ENCODE measurements at regions not wholly inside any gene's neighbourhood (a gene's known extent, or its start where the extent isn't known, plus 50 kb on each side); places are given as distances from the start of the nearest gene placed in this dataset.
A peak's percentile ranks its signal among the peaks of the same experiment; 100 is the strongest.

DNA sequence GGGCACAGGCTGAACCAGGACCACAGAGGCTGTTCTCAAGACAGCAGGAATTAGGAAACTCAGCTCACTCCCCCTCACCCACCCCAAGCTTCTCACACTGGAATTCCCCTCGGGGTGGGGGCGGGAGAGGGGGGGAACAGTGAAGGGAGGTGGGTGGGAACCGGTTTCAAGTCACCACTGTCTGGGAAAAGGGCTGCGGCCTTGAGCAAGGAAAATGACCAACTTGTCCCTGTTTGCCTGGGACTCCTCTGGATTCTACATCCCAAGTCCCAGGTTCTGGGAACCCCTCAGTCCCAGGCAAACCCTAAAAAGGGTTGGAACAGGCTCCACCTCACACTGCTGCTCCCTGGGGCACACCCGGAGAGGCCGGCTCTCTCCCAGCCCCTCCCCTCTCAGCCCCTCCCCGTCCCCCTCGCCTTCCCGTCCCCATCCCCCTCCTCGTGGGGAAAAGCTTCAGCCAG is 230.7 kb downstream of the TFAP2C start:
- no peaks in the 10 kb centered on the region for H3K36me3 Mint-ChIP-seq (ENCODE audit: low read depth)
- no peak overlapping the region for H3K27ac Mint-ChIP-seq
- H3K9me3 Mint-ChIP-seq, result no peaks in the 10 kb centered on the region
- no peak overlapping the region for H3K9ac ChIP-seq (ENCODE audit: extremely low read depth, low read length, poor library complexity, severe bottlenecking)
- peaks cover 39% of the 10 kb centered on the region for H3K27me3 Mint-ChIP-seq (ENCODE audit: insufficient read depth)
- peaks cover 5% of the 10 kb centered on the region for H3K4me1 Mint-ChIP-seq
- peak; percentile 68 for DNase-seq
- 0 to 33% methylated on average over 1 to 6 of the region's 10 CpGs for WGBS, 2 experiments (ENCODE audit: insufficient coverage in 1 of 2, insufficient read length in 1 of 2)
- no peak overlapping the region for H3K27ac ChIP-seq (ENCODE audit: low read depth, low read length)
- TF ChIP-seq, protein P1, sequence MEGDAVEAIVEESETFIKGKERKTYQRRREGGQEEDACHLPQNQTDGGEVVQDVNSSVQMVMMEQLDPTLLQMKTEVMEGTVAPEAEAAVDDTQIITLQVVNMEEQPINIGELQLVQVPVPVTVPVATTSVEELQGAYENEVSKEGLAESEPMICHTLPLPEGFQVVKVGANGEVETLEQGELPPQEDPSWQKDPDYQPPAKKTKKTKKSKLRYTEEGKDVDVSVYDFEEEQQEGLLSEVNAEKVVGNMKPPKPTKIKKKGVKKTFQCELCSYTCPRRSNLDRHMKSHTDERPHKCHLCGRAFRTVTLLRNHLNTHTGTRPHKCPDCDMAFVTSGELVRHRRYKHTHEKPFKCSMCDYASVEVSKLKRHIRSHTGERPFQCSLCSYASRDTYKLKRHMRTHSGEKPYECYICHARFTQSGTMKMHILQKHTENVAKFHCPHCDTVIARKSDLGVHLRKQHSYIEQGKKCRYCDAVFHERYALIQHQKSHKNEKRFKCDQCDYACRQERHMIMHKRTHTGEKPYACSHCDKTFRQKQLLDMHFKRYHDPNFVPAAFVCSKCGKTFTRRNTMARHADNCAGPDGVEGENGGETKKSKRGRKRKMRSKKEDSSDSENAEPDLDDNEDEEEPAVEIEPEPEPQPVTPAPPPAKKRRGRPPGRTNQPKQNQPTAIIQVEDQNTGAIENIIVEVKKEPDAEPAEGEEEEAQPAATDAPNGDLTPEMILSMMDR (conservative IDR thresholded peaks at IDR 0.05), result no peak
- no peaks in the 10 kb centered on the region for H3K9me3 ChIP-seq (ENCODE audit: control insufficient read depth, low read length)
- H3K36me3 ChIP-seq (ENCODE audit: control insufficient read depth, insufficient read depth, low read length), result no peaks in the 10 kb centered on the region
- H3K4me3 Mint-ChIP-seq, result no peak overlapping the region
- no peak overlapping the region for H3K4me3 ChIP-seq (ENCODE audit: low read length)
- no peaks in the 10 kb centered on the region for H3K4me1 ChIP-seq (ENCODE audit: control insufficient read depth, insufficient read depth, low read length)
- peaks cover 17% of the 10 kb centered on the region for H3K27me3 ChIP-seq (ENCODE audit: control insufficient read depth, insufficient read depth, low read length, poor library complexity, severe bottlenecking)

DNA sequence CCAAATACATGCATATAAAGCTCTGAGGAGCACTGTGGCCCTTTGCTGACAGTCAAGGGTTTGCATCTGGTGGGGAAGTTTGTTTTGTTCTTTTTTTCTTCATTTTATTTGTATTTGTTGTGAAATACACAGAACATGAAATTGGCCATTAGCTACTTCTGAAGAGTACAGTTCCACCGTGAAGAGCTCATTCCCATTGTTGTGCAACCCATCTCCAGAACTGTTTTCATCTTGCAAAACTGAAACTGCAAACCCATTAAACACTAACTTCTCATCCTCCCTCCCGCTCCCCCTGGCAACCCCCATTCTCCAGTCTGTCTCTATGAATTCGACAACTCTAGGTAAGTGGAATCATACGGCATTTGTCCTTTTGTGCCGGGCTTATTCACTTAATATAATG is 231.3 kb downstream of the TFAP2C start:
- Histone ChIP-seq H3K4me1 (ENCODE audit: control insufficient read depth, insufficient read depth, low read length) (no peaks in the 10 kb centered on the region), H3K27ac (ENCODE audit: low read depth, low read length) (no peak overlapping the region), H3K9me3 (ENCODE audit: control insufficient read depth, low read length) (no peaks in the 10 kb centered on the region), H3K4me3 (ENCODE audit: low read length) (no peak overlapping the region), H3K9ac (ENCODE audit: extremely low read depth, low read length, poor library complexity, severe bottlenecking) (no peak overlapping the region), H3K36me3 (ENCODE audit: control insufficient read depth, insufficient read depth, low read length) (no peaks in the 10 kb centered on the region), H3K27me3 (ENCODE audit: control insufficient read depth, insufficient read depth, low read length, poor library complexity, severe bottlenecking) (peaks cover 17% of the 10 kb centered on the region)
- Mint-ChIP-seq H3K4me1 (peaks cover 5% of the 10 kb centered on the region), H3K9me3 (no peaks in the 10 kb centered on the region), H3K27ac (no peak overlapping the region), H3K36me3 (ENCODE audit: low read depth) (no peaks in the 10 kb centered on the region), H3K4me3 (no peak overlapping the region), H3K27me3 (ENCODE audit: insufficient read depth) (peaks cover 43% of the 10 kb centered on the region)
- TF ChIP-seq, protein P1 (conservative IDR thresholded peaks at IDR 0.05), result no peak
- 73 to 86% methylated on average over 5 of the region's 5 CpGs for WGBS, 2 experiments (ENCODE audit: insufficient coverage in 1 of 2, insufficient read length in 1 of 2)
- no peak for DNase-seq

DNA sequence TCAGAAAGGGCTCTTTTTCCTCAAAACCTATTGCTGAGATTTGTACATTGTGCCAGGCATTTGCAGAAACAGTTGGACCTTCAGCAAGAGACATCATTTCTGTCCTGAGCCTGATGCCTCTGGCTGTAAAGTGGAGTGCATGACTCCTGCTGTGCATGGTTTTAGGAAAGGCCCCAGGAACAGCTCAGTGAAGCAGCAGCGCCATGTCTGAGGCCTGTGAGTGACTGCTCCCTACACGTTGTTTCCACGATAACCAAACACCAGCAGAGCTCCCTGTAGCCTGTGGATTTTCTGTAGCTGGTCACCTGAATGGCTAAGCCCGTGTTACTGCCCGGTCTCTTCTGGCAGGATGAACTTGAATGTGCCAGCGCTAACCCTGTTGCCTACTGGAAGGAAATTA is 232.5 kb downstream of the TFAP2C start:
- peaks cover 41% of the 10 kb centered on the region for H3K27me3 Mint-ChIP-seq (ENCODE audit: insufficient read depth)
- TF ChIP-seq, protein P1 (conservative IDR thresholded peaks at IDR 0.05), result no peak
- no peak overlapping the region for H3K9ac ChIP-seq (ENCODE audit: extremely low read depth, low read length, poor library complexity, severe bottlenecking)
- H3K9me3 Mint-ChIP-seq, result no peaks in the 10 kb centered on the region
- H3K4me3 ChIP-seq (ENCODE audit: low read length), result no peak overlapping the region
- no peaks in the 10 kb centered on the region for H3K9me3 ChIP-seq (ENCODE audit: control insufficient read depth, low read length)
- no peaks in the 10 kb centered on the region for H3K36me3 ChIP-seq (ENCODE audit: control insufficient read depth, insufficient read depth, low read length)
- H3K4me1 ChIP-seq (ENCODE audit: control insufficient read depth, insufficient read depth, low read length), result no peaks in the 10 kb centered on the region
- H3K4me1 Mint-ChIP-seq, result peaks cover 5% of the 10 kb centered on the region
- no peak overlapping the region for H3K4me3 Mint-ChIP-seq
- no peak overlapping the region for H3K27ac Mint-ChIP-seq
- peak overlapping the region; percentile 57 for H3K27ac ChIP-seq (ENCODE audit: low read depth, low read length)
- peaks cover 17% of the 10 kb centered on the region for H3K27me3 ChIP-seq (ENCODE audit: control insufficient read depth, insufficient read depth, low read length, poor library complexity, severe bottlenecking)
- 42 to 53% methylated on average over 5 to 6 of the region's 6 CpGs for WGBS, 2 experiments (ENCODE audit: insufficient coverage in 1 of 2, insufficient read length in 1 of 2)
- peak; percentile 57 for DNase-seq
- H3K36me3 Mint-ChIP-seq (ENCODE audit: low read depth), result no peaks in the 10 kb centered on the region

All from endodermal cell (in vitro differentiated cells).